GM23338 (cell line): ENCODE measurements at regions not wholly inside any gene's neighbourhood (a gene's known extent, or its start where the extent isn't known, plus 50 kb on each side); places are given as distances from the start of the nearest gene placed in this dataset.

ENCODE experiments used
- ATAC-seq: fragments of 200-7000 bp; cut with Tn5 transposase; 3 replicates; pipeline ENCODE4 v1.9.1; 2020
- DNase-seq: peaks from one replicate; pipeline ENCODE4 v3.0.0-alpha.2; 2015; ENCODE audit warnings: low spot score
- H2AFZ ChIP-seq: fragments of 200-600 bp; sonication (generic); 2 replicates; pipeline ENCODE4 v1.8.0; 2016; ENCODE audit warnings: antibody characterized with exemption, mild to moderate bottlenecking, moderate library complexity
- H3F3A ChIP-seq: fragments of 200-600 bp; sonication (generic); replicated peaks from 2 replicates; pipeline ENCODE4 v1.8.0; 2017; ENCODE audit warnings: antibody characterized with exemption, mixed run types, low read depth
- H3K27ac ChIP-seq: fragments of 200-600 bp; sonication (generic); 2 replicates; pipeline ENCODE4 v1.6.1; 2016; ENCODE audit warnings: low read depth
- H3K27me3 ChIP-seq: fragments of 200-600 bp; sonication (generic); 2 replicates; pipeline ENCODE4 v1.8.0; 2016; ENCODE audit warnings: mild to moderate bottlenecking, mixed run types, moderate library complexity; ENCODE audit not compliant: insufficient read depth
- H3K36me3 ChIP-seq: fragments of 200-600 bp; sonication (generic); 2 replicates; pipeline ENCODE4 v1.8.0; 2016; ENCODE audit warnings: mild to moderate bottlenecking; ENCODE audit not compliant: insufficient read depth
- H3K4me1 ChIP-seq: fragments of 200-600 bp; sonication (generic); 2 replicates; pipeline ENCODE4 v1.8.0; 2016; ENCODE audit warnings: mild to moderate bottlenecking, moderate library complexity; ENCODE audit not compliant: insufficient read depth
- H3K4me2 ChIP-seq: fragments of 200-600 bp; sonication (generic); 2 replicates; pipeline ENCODE4 v1.7.1; 2017; ENCODE audit warnings: mixed run types
- H3K4me3 ChIP-seq: fragments of 200-600 bp; sonication (generic); 2 replicates; pipeline ENCODE4 v1.6.1; 2016; ENCODE audit warnings: mixed run types
- H3K79me2 ChIP-seq: fragments of 200-600 bp; sonication (generic); replicated peaks from 2 replicates; pipeline ENCODE4 v1.8.0; 2017; ENCODE audit warnings: mild to moderate bottlenecking; ENCODE audit not compliant: insufficient read depth
- H3K9me2 ChIP-seq: fragments of 200-600 bp; sonication (generic); 2 replicates; pipeline ENCODE4 v1.8.0; 2017; ENCODE audit not compliant: insufficient read depth
- H4K20me1 ChIP-seq: fragments of 200-600 bp; sonication (generic); replicated peaks from 2 replicates; pipeline ENCODE4 v1.8.0; 2017; ENCODE audit warnings: mild to moderate bottlenecking; ENCODE audit not compliant: insufficient read depth
- H3K27ac Mint-ChIP-seq: 2 replicates; pipeline ENCODE4 v1.8.0; 2020; ENCODE audit warnings: inconsistent platforms, mild to moderate bottlenecking, moderate library complexity, mixed read lengths
- H3K27me3 Mint-ChIP-seq: 3 replicates; pipeline ENCODE4 v1.8.0; 2022; ENCODE audit warnings: low read depth, mild to moderate bottlenecking, moderate library complexity, mixed read lengths, inconsistent platforms; ENCODE audit not compliant: insufficient read depth, poor library complexity
- H3K36me3 Mint-ChIP-seq: 3 replicates; pipeline ENCODE4 v1.8.0; 2021; ENCODE audit warnings: low read depth, mild to moderate bottlenecking, inconsistent platforms, moderate library complexity, mixed read lengths
- H3K4me1 Mint-ChIP-seq: 3 replicates; pipeline ENCODE4 v1.8.0; 2020; ENCODE audit warnings: mild to moderate bottlenecking, inconsistent platforms, mixed read lengths
- H3K4me3 Mint-ChIP-seq: 3 replicates; pipeline ENCODE4 v1.8.0; 2021; ENCODE audit warnings: moderate library complexity, mild to moderate bottlenecking, inconsistent platforms, mixed read lengths
- H3K9me3 Mint-ChIP-seq: 3 replicates; pipeline ENCODE4 v1.8.0; 2020; ENCODE audit warnings: moderate library complexity, mild to moderate bottlenecking, inconsistent platforms, mixed read lengths
- CREB1 ChIP-seq: fragments of 250-450 bp; sonication (Bioruptor Pico); IDR thresholded peaks from 2 replicates; pipeline ENCODE4 v1.5.0; 2020; ENCODE audit warnings: low read depth, mild to moderate bottlenecking, moderate library complexity
- CTCF ChIP-seq, 2 experiments: fragments of 200-600 bp in 1 of 2; sonication (generic) in 1 of 2; conservative IDR thresholded peaks; 2 replicates each; pipeline versions ENCODE4 v1.5.1 to v1.6.1; 2016 to 2017; ENCODE audit warnings: antibody characterized with exemption in 2 of 2, low read depth in 2 of 2, mild to moderate bottlenecking in 2 of 2, moderate library complexity in 1 of 2
- ETS1 ChIP-seq: IDR thresholded peaks from 2 replicates; pipeline ENCODE4 v1.6.1; 2016; ENCODE audit warnings: antibody characterized with exemption
- EZH2 ChIP-seq: fragments of 200-600 bp; sonication (generic); IDR thresholded peaks from one replicate; pipeline ENCODE4 v1.8.0; 2017; ENCODE audit warnings: antibody characterized with exemption, mild to moderate bottlenecking, low read depth; ENCODE audit not compliant: unreplicated experiment
- EZH2phosphoT487 ChIP-seq: fragments of 200-600 bp; sonication (generic); IDR thresholded peaks from one replicate; pipeline ENCODE4 v1.8.1; 2018; ENCODE audit warnings: antibody characterized with exemption; ENCODE audit not compliant: unreplicated experiment
- JUNB ChIP-seq: IDR thresholded peaks from one replicate; pipeline ENCODE4 v1.6.1; 2016; ENCODE audit warnings: antibody characterized with exemption; ENCODE audit not compliant: unreplicated experiment
- POLR2AphosphoS5 ChIP-seq: IDR thresholded peaks from 2 replicates; pipeline ENCODE4 v1.6.1; 2016; ENCODE audit warnings: antibody characterized with exemption, low read depth
- REST ChIP-seq: IDR thresholded peaks from one replicate; pipeline ENCODE4 v1.6.1; 2018; ENCODE audit warnings: antibody characterized with exemption; ENCODE audit not compliant: unreplicated experiment
- ZNF114 ChIP-seq: fragments of 250-450 bp; sonication (Bioruptor Pico); IDR thresholded peaks from 2 replicates; pipeline ENCODE4 v1.5.0; 2020; ENCODE audit warnings: mild to moderate bottlenecking, moderate library complexity
- ZNF331 ChIP-seq: fragments of 250-450 bp; sonication (Bioruptor Pico); IDR thresholded peaks from 2 replicates; pipeline ENCODE4 v1.5.0; 2020; ENCODE audit warnings: low read depth, mild to moderate bottlenecking, moderate library complexity

- TF ChIP-seq CTCF (conservative IDR thresholded peaks at IDR 0.05; ENCODE audit: low read depth in 2 of 2) (no peak), POLR2AphosphoS5 (no peak), ETS1 (no peak)
These were observed 64.3 kb downstream of the ACKR3 start (continued) for GRCh38 chr2:236633775-236634560.

- Mint-ChIP-seq H3K4me3 (no peak overlapping the region), H3K4me1 (peaks cover 4% of the 10 kb centered on the region), H3K36me3 (peaks cover 4% of the 10 kb centered on the region; the same call in 1 of the 3 replicates), H3K27ac (no peak overlapping the region), H3K27me3 (peaks cover 11% of the 10 kb centered on the region), H3K9me3 (peaks cover 6% of the 10 kb centered on the region; the same call in 1 of the 3 replicates)
- Histone ChIP-seq H3K27me3 (no peaks in the 10 kb centered on the region), H3K79me2 (no peaks in the 10 kb centered on the region), H4K20me1 (no peaks in the 10 kb centered on the region), H3K4me3 (no peak overlapping the region), H3K4me1 (no peaks in the 10 kb centered on the region), H3K36me3 (no peaks in the 10 kb centered on the region), H3K4me2 (no peak overlapping the region), H2AFZ (no peak overlapping the region), H3K27ac (no peak overlapping the region), H3K9me2 (no peaks in the 10 kb centered on the region), H3F3A (no peaks in the 10 kb centered on the region)
- DNase-seq = no peak
- ATAC-seq = no peak
- TF ChIP-seq POLR2AphosphoS5 (no peak), ZNF114 (CRISPR knock-in tag) (no peak), EZH2 (no peak), ZNF331 (CRISPR knock-in tag) (no peak), REST (no peak), CREB1 (CRISPR knock-in tag) (no peak), JUNB (no peak), CTCF (conservative IDR thresholded peaks at IDR 0.05; ENCODE audit: low read depth in 2 of 2) (no peak), EZH2phosphoT487 (no peak)
These were observed 66.6 kb downstream of the ACKR3 start for GRCh38 chr2:236636261-236636660.
